ENCODE measurements at regions not wholly inside any gene's neighbourhood (a gene's known extent, or its start where the extent isn't known, plus 50 kb on each side); places are given as distances from the start of the nearest gene placed in this dataset.

DNA sequence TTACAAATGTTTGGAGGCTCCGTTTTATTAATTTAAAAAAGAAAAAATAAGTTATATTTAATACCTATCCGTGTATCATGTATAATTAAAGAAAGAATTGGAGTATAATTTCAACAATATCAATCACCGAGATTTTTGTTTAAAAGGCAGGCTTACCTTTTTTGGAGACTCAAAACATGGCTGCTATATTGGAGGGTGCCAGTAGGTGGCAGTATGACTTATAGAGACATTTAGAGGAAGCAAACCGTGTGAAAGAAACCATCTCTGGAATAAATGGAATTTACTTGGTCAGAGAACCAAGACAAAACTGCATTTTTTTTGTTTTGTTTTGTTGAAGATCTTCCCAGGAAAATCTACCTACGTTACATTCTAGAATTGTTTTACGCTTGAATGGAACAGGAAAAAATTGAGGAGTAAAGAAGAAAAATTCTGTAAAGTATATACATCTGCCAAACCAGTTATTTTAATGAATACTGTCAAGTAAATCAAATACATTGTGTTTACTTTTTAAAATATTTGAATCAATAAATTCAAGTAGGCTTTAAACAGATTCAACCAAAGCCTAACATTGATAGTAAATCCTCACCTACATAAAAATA, 802.6 kb upstream of the ALCAM start:
- H3F3A ChIP-seq (ENCODE audit: insufficient read depth, low read length, poor library complexity, severe bottlenecking): no peaks in the 10 kb centered on the region
- no peaks in the 10 kb centered on the region for H3K36me3 ChIP-seq (ENCODE audit: insufficient read depth, low read length)
- no peaks in the 10 kb centered on the region for H4K20me1 ChIP-seq (ENCODE audit: insufficient read depth)
- TF ChIP-seq, protein P1, sequence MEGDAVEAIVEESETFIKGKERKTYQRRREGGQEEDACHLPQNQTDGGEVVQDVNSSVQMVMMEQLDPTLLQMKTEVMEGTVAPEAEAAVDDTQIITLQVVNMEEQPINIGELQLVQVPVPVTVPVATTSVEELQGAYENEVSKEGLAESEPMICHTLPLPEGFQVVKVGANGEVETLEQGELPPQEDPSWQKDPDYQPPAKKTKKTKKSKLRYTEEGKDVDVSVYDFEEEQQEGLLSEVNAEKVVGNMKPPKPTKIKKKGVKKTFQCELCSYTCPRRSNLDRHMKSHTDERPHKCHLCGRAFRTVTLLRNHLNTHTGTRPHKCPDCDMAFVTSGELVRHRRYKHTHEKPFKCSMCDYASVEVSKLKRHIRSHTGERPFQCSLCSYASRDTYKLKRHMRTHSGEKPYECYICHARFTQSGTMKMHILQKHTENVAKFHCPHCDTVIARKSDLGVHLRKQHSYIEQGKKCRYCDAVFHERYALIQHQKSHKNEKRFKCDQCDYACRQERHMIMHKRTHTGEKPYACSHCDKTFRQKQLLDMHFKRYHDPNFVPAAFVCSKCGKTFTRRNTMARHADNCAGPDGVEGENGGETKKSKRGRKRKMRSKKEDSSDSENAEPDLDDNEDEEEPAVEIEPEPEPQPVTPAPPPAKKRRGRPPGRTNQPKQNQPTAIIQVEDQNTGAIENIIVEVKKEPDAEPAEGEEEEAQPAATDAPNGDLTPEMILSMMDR (IDR thresholded peaks at IDR 0.05; ENCODE audit: poor library complexity, severe bottlenecking): peak; percentile 29
- no peak for TF ChIP-seq TAF1 (IDR thresholded peaks at IDR 0.05; ENCODE audit: low read depth)
- H3K4me2 ChIP-seq (ENCODE audit: low read length): no peak overlapping the region
- no peak overlapping the region for H3K4me3 ChIP-seq (ENCODE audit: low read length)
- no peak overlapping the region for H3K9ac ChIP-seq (ENCODE audit: low read length)
- no peaks in the 10 kb centered on the region for H3K9me3 ChIP-seq (ENCODE audit: low read length)
- H3K27me3 ChIP-seq (ENCODE audit: insufficient read depth, low read depth, low read length): no peaks in the 10 kb centered on the region
- no peaks in the 10 kb centered on the region for H3K9me2 ChIP-seq (ENCODE audit: insufficient read depth, low read length)
- H3K79me2 ChIP-seq (replicated peaks; ENCODE audit: insufficient read depth, low read length): no peaks in the 10 kb centered on the region
- no peak overlapping the region for H2AFZ ChIP-seq (ENCODE audit: low read depth, low read length)
- no peak overlapping the region for H3K27ac ChIP-seq (ENCODE audit: low read length)

DNA sequence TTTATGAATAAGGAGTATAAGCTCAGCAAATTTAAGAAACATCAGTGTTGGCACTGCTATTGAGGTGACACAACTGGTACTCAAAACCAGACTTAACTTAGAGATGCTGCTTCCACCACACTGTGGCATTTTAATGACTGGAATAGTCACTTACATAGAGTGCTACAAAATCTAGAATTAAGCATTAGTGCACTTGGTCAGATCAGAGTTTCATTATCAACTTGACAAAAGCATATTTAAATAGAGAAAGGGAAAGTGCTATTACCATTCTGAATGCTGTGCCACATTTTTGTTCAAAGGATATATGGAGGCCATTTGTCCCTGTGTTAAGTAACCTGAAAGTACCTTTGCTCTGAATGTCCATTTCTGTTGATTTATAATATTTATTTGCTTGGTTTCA, 800.7 kb upstream of the ALCAM start:
- H3K36me3 ChIP-seq (ENCODE audit: insufficient read depth, low read length): no peaks in the 10 kb centered on the region
- H4K20me1 ChIP-seq (ENCODE audit: insufficient read depth): no peaks in the 10 kb centered on the region
- TF ChIP-seq, protein P2, sequence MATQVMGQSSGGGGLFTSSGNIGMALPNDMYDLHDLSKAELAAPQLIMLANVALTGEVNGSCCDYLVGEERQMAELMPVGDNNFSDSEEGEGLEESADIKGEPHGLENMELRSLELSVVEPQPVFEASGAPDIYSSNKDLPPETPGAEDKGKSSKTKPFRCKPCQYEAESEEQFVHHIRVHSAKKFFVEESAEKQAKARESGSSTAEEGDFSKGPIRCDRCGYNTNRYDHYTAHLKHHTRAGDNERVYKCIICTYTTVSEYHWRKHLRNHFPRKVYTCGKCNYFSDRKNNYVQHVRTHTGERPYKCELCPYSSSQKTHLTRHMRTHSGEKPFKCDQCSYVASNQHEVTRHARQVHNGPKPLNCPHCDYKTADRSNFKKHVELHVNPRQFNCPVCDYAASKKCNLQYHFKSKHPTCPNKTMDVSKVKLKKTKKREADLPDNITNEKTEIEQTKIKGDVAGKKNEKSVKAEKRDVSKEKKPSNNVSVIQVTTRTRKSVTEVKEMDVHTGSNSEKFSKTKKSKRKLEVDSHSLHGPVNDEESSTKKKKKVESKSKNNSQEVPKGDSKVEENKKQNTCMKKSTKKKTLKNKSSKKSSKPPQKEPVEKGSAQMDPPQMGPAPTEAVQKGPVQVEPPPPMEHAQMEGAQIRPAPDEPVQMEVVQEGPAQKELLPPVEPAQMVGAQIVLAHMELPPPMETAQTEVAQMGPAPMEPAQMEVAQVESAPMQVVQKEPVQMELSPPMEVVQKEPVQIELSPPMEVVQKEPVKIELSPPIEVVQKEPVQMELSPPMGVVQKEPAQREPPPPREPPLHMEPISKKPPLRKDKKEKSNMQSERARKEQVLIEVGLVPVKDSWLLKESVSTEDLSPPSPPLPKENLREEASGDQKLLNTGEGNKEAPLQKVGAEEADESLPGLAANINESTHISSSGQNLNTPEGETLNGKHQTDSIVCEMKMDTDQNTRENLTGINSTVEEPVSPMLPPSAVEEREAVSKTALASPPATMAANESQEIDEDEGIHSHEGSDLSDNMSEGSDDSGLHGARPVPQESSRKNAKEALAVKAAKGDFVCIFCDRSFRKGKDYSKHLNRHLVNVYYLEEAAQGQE (IDR thresholded peaks at IDR 0.05; ENCODE audit: borderline replicate concordance): no peak
- TF ChIP-seq, protein P1 (IDR thresholded peaks at IDR 0.05; ENCODE audit: poor library complexity, severe bottlenecking): no peak
- TF ChIP-seq EZH2 (IDR thresholded peaks at IDR 0.05; ENCODE audit: borderline replicate concordance, insufficient read depth, low read length, poor library complexity, severe bottlenecking): no peak
- no peak for TF ChIP-seq EP300 (conservative IDR thresholded peaks at IDR 0.05; ENCODE audit: poor library complexity, severe bottlenecking)
- no peak for TF ChIP-seq POLR2AphosphoS5 (IDR thresholded peaks at IDR 0.05)
- no peak for TF ChIP-seq SMC3 (conservative IDR thresholded peaks at IDR 0.05; ENCODE audit: poor library complexity)
- no peak for TF ChIP-seq MXI1 (conservative IDR thresholded peaks at IDR 0.05; ENCODE audit: poor library complexity, severe bottlenecking)
- H3K4me2 ChIP-seq (ENCODE audit: low read length): no peak overlapping the region
- no peak overlapping the region for H3K4me3 ChIP-seq (ENCODE audit: low read length)
- no peaks in the 10 kb centered on the region for H3F3A ChIP-seq (ENCODE audit: insufficient read depth, low read length, poor library complexity, severe bottlenecking)
- no peak overlapping the region for H3K27ac ChIP-seq (ENCODE audit: low read length)
- no peaks in the 10 kb centered on the region for H3K27me3 ChIP-seq (ENCODE audit: insufficient read depth, low read depth, low read length)
- no peak overlapping the region for H2AFZ ChIP-seq (ENCODE audit: low read depth, low read length)
- H3K79me2 ChIP-seq (replicated peaks; ENCODE audit: insufficient read depth, low read length): no peaks in the 10 kb centered on the region
- H3K9ac ChIP-seq (ENCODE audit: low read length): no peak overlapping the region
- no peaks in the 10 kb centered on the region for H3K9me2 ChIP-seq (ENCODE audit: insufficient read depth, low read length)
- H3K9me3 ChIP-seq (ENCODE audit: low read length): no peaks in the 10 kb centered on the region
